Cardiac septum (tissue), 1 donor: ENCODE measurements at regions not wholly inside any gene's neighbourhood (a gene's known extent, or its start where the extent isn't known, plus 50 kb on each side); places are given as distances from the start of the nearest gene placed in this dataset.

Source experiments
- DNase-seq: peaks from one replicate; pipeline ENCODE4 v3.0.0-alpha.2; 2020; ENCODE audit warnings: low spot score
- intact Hi-C: fragments of 100-400 bp; cut with DNase I; formaldehyde crosslinking; loops from one replicate; pipeline ENCODE4 v1.14.0; 2022
- donor health status: DM: no; HTN: no; CAD: no.

DNA sequence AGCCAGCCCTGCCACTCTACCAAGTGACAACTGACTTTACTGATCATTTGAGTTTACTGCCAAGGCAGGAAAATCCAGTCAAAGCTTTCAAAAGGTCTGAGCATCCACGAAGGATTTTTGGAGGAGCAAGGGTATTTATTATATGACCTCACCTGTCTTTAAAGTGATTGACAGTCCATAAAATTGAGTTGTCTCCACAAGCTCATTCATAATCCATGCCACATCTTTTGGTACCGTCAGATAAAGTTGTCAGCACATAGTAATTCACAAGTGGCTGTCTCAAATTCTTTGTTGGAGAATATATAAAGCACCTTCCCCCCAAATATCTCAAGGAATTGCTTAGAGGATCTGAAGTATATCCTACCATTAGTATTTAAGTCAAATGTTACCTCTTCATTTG is 240.5 kb downstream of the METTL4 start:
- intact Hi-C loops = no loop called here
- DNase-seq = no peak

DNA sequence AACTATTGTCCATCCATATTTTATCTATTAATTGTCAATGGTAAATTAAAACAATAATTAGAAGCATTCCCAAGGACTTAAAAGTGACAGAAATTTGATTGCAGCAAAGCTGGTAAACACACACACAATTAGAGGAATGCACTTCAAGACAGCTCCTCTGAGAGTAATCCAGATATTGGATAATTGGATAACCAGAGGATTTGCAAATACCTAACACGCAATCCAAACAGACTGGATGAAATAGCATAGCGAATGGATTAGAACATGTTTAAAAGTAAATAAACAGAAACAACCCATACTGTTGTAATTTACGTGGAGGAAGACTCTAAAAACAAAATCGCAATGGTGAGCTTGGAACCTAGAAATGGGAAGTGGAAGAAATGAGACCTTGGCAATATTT is 239.8 kb downstream of the METTL4 start:
- no peak for DNase-seq
- intact Hi-C loops = no loop called here

DNA sequence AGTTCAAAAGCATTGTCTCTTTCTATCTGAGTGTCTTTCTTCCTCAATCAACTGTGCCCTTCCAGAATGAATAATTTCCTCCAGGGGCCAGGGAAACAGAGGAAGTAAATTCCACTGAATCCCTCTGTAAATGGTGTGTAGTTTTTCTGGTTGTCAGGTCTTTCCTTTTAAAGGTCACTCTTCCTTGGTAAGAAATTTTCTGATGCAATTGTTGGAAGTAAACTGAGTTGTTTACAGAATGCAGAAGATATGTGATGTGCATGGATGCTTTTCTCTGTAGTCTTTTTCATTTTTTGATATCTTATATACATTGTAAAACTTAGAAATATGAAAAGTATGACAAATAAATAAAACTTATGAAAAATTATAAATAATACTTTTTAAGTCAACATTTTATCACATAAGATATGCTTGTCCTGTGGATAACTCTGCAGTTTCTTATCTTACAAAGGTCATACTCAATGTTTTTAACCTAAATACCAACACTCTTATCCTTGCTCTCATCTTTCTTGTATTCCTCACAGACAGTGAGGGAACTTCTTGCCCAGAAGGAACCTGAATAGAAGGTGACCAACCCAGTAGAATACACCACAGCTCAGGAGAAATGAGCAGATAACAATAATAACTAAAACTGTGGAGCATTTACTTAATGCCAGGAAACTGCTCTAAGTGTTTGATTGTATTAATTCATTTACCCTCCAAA is 234.5 kb downstream of the METTL4 start:
- DNase-seq = no peak
- intact Hi-C loops = loop anchor here (5.0 kb wide), 1 partner anchor 205 kb away; no protein-coding TSS in a partner anchor

DNA sequence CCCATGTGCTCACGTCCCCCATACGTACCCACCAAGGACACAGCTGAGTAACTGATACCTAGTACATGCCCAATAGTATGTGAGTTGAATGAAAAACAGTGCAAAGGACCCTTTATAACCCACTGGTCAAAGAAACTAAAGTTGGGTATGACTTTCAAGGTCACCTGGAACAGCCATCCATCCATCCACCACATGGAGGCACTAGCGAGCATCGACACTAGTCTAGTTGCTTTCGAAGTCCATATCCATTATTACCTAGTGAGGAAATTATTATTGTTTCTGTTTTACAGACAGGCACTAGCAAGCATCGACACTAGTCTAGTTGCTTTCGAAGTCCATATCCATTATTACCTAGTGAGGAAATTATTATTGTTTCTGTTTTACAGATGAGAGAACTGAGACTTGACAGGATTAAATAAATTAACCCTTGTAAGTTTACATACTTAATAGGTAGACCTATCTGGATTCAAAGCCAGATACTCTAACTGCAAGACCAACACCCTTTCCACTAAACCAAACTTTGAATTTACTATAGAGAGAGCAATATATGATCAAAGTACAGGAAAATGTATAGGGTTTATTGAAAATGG is 233.7 kb downstream of the METTL4 start:
- intact Hi-C loops = loop anchor here (5.0 kb wide), 1 partner anchor 205 kb away; no protein-coding TSS in a partner anchor
- no peak for DNase-seq

DNA sequence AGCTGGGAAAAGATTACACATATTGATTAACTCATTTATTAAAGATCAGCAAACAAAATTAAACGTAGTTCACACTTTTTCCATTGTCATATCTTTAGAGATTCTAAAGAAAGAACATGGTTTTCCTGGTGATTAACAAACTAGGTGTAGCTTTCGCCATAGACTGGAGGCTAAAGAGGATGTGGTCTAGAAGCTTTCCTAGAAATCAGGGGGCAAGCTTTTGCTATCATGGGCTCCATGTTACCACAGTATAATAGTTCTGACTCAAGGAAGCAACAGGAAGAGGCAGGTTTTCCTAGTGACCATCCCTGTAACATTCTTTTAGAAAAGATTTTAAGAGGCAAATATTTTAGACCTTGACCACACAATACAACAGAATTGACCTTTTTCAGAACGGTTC is 232.7 kb downstream of the METTL4 start:
- intact Hi-C loops = loop anchor here (5.0 kb wide), 1 partner anchor 204 kb away; no protein-coding TSS in a partner anchor
- DNase-seq = no peak

DNA sequence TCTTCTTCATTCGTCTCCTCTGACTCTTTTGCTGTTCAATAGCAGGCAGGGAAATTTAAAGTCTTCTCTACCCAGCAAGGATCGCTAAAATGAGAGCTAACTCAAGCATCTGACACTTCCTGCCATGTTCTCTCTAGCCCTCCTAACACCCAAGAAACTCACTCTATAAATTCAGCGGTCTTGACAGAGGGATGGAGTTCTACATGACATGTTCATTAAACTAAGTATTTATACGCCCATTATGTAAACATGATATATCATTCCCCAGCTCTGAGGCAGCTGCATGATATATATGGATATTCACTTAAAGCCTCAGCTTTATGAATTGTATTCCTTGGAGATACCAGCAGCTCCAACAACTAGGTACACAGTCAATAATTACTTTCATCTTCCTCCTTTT is 231.0 kb downstream of the METTL4 start:
- intact Hi-C loops = no loop called here
- DNase-seq = no peak

DNA sequence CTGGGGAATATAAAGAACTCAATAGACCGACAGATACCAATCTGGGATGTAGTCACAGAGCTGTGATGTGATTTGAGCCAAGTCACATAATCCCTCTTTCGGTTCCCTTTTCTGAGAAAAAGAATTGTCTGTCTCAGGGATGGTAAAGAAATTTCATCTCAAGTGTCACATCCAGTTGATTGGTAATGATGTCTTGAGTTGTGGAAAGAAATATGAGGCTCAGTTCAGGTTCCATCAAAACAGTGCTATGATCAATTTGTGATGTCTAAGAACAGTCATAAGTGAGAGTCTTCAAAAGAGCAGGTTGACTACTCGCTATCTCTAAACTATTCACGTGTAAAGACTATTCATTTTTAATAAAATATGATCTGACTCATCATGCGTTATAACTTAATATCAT is 223.3 kb downstream of the METTL4 start:
- intact Hi-C loops = no loop called here
- no peak for DNase-seq

DNA sequence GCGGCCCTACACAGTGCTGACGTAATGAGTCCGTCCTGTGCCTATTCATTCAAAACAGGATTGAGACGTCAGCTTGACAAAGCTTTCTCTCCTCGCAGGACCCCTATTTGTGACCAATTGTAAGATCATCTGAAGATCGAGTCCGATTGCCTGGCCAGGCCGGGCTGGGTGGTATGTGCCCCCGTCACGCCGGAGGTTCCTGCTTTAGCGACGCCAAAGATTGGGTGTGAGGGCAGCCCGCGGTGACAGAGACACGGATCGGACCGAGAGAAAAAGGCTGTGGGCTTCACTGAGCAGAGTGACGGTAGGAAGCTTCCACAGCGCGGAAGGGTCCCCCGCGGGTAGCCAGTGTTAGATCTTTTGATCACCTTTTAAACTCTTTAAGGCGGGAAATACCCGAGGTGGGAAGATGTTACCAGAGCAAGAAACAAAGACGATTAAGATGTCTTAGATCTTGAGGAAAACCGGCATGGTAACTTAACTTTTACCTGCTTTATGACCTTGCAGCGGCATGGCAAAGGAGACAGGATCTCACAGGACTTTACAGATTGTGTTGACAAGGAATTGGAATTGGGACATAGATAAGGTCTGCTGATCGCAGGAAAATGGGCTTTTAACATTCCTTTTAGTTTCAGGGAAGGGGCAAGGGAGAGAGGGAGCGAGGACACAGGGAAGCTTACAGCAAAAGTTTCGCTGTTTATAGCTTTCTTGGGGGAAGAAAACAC is 220.0 kb downstream of the METTL4 start:
- intact Hi-C loops = no loop called here
- no peak for DNase-seq

DNA sequence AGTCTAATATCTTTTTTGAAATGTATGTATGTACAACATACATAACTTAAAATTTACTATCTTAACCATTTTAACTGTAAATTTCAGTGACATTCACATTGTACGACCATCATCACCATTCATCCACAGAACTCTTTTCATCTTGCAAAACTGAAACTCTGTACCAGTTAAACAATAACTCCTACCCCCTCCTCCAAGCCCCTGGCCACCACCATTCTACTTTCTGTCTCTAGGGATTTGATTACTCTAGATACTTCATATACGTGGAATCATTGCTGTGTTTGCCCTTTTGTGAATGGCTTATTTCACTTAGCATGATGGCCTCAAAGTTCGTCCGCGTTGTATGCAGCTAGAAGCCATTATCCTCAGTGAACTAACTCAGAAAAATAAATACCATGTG is 217.0 kb downstream of the METTL4 start:
- no peak for DNase-seq
- intact Hi-C loops = no loop called here

DNA sequence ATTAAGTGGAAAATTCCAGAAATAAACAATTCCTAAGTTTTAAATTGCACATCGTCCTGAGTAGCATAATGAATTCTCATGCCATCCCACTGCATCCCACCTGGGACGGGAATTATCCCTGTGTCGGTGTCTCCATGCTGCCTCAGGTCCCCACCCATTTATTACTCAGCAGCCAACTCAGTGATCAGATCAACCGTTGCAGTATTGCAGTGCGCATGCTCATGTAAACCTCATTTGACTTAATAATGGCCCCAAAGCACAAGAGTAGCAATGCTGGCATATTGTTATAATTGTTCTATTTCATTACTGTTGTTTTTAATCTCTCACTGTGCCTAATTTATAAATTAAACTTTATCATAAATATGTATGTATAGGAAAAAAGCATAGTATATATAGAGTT is 214.4 kb downstream of the METTL4 start:
- intact Hi-C loops = no loop called here
- DNase-seq = no peak

DNA sequence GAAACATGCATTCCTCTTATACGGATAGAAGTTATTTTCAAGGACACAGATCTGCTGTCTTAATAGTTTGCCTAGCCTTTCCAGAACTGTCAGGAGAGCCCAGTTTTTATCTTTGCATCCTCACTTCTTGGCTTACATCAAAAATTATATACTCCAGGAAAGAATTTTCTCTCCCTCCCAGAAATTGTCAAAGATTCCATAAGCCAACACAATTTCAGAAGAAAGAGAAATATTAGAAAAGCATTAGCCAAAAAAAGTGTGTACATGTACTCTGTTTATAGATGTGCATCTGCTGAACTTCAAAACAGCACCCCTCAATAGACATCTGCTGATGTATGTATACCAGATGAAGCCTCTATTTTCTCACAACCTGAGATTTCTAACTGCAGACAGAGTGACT is 210.4 kb downstream of the METTL4 start:
- intact Hi-C loops = no loop called here
- DNase-seq = no peak

DNA sequence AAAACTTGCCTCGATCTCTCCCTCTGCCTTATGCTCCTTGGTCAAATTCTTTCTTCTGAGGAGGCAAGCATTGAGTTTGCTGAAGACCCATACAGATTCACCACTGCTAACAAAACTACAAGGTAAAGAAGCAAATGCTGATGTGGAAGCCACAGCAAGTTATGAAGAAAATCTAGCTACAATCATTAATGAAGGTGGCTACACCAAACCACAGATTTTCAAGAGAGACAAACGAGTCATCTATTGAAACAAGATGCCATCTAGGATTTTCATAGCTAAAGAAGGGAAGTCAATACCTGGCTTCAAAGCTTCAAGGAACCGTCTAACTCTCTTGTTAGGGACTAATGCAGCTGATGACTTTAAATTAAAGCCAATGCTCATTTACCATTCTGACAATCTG is 203.2 kb downstream of the METTL4 start:
- intact Hi-C loops = no loop called here
- DNase-seq = no peak

DNA sequence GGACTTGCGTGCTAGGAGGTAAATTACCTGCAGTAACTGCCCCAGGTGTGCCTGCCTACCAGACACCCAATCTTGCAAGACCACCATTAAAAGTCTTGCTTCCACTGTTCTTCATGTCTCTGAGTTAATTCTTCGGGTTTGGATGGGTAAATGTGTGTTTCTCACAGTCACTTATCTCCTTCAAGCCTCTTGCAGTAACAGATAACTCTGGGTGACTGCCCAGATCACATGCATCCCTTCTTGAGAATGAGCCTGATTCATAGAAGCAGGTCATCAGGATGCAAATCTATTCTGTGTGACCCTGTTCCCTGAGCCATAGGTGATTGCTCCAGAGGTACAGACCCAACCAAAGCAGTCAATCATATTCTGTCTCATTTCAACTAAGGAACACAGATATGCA is 194.6 kb downstream of the METTL4 start:
- DNase-seq = no peak
- intact Hi-C loops = no loop called here

DNA sequence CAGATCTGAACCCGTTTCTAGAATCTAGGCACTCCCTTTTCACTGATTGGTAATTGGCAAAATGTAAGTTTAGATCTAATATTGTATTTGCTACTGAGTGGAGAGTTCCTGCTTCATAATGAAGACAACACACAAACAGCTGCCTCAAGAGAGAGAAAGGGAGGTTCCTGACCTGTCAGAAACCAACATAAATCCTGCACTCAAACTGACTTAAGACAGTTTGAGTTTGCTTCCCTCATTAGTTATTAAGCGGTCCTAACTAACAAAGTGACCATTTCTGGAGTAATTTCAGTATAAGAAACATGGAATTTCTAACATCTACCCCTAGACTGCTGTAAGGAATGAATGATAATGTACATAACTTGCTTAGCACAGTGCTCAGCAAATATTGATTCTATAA is 191.2 kb downstream of the METTL4 start:
- intact Hi-C loops = no loop called here
- no peak for DNase-seq

DNA sequence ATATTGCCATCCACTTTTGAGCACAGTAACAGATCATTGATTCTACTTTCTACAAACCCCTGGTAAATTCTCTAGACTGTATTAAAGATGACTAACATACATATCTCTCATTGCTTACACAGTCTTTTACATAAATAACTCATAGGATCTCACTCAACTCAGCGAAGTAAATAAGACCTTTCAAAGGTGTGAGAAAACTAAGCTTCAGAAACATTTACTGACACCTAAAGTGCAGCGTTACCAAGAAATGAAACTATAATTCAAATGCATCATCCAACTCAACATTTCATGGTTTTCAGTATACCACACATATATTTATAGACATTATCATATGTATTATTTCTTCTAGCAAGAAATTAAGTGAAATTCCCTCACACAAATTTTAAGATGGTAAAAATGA is 189.8 kb downstream of the METTL4 start:
- intact Hi-C loops = no loop called here
- no peak for DNase-seq

DNA sequence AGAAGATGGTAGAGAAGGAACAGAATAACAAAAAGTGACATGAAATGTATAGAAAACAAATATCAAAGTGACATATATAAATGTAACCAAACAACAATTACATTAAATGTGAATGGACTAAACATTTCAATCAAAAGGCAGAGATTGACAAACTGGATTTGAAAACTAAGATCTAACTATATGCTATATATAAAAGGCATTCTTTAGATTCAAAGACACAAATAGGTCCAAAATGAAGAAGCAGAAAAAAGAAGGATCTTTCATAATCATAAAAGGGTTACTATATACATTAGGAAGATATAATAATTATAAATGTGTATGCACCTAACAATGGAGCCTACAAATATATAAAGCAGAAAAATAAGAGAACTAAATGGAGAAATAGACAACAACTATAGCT is 183.7 kb downstream of the METTL4 start:
- no peak for DNase-seq
- intact Hi-C loops = no loop called here

DNA sequence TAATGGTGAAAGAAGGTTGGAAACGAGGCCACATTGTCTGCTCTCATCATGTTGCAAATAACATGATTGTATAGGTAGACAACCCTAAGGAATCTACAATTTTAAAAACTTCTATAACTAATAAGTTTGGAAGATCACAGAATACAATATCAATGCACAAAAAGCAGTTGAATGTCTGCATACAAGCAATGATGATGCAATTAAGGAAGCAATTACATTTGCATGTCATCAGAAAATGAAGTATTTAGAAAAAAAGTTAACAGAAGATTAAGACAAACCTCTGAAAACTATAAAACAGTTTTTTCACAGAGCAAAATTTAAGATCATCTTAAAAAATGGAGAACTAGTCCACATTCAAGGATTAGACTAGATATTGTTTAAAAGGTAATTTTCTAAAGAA is 181.1 kb downstream of the METTL4 start:
- intact Hi-C loops = no loop called here

DNA sequence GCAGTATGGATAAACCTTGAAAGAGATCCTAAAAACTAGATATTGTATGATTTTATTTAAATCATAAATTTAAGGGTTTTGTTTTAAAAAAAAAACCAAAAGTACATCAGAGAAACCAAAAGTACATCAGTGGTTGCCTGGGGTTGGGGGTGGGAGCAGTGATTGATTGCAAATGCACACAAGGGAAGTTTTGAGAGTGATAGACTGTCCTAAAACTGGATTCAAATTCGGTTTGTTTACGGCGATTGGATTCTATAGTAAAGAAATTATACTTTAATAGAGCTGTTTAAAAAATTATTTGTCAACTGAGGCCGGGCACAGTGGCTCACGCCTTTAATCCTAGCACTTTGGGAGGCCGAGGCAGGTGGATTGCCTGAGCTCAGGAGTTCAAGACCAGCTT is 179.8 kb downstream of the METTL4 start:
- no peak for DNase-seq
- intact Hi-C loops = no loop called here

More for the DNA sequence above, 181.1 kb downstream of the METTL4 start:
- DNase-seq = no peak

DNA sequence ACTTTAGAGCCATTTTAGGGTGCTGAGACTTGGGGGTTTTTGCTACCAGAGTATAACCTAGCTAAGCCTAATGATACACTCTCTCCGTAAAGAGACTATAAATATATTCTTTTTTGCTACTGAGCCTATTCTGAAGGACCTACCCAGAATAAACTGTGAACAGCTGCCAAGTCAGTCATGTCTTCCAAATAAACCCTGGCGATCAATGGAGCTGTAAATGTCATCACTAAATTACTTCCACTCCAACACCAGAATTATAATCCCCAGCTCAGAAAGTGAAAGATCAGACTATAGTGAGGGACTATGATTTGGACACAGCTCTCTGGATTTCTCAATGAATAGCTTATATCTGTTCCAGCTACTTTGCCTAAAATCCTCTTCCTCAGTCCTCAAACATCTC is 178.9 kb downstream of the METTL4 start:
- no peak for DNase-seq
- intact Hi-C loops = no loop called here

DNA sequence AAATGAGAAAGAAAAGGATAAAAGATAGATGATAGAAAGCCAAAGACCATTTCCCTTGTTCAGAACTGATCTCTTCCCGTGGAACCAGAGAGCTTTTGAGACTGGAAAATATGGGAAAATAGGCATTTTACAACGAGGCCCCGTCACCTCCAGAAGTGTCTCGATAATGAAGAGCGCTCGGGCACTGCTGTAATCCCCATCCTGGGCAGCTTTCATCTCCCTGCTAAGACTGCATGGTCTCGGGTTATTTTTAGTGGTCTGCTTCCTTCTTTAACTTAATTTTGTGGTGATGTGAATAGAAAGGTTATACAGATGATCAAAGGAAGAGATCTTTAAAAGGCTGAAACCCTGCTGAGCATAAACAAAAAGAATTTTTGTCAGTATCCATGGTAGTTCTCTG is 176.6 kb downstream of the METTL4 start:
- intact Hi-C loops = no loop called here

More for the DNA sequence above, 176.6 kb downstream of the METTL4 start:
- DNase-seq = no peak
